Ecto neural progenitor cell (in vitro differentiated cells): ENCODE measurements at regions not wholly inside any gene's neighbourhood (a gene's known extent, or its start where the extent isn't known, plus 50 kb on each side); places are given as distances from the start of the nearest gene placed in this dataset.

Experiments
- DNase-seq: peaks from one replicate; pipeline ENCODE4 v3.0.0-alpha.2; 2018; ENCODE audit warnings: low spot score

DNA sequence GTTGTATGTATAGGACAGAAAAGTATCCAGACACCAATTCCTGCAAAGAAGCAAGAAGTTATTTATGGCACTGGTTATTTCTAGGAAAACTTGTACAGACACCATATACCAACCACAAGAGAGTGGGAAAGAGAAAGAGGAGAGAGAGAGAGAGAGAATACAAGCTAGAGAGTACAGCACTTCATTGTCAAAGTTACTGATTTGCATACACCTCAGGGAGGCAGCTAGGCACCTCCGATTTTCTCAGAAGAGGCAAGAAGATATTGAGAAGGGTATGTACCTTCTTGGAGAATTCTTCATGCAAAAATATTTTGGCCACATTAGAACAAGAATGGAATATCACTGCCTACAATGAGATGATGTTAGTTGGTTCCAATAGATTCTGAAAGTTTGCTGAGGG is 333.9 kb upstream of the PIK3C3 start:
- no peak for DNase-seq

DNA sequence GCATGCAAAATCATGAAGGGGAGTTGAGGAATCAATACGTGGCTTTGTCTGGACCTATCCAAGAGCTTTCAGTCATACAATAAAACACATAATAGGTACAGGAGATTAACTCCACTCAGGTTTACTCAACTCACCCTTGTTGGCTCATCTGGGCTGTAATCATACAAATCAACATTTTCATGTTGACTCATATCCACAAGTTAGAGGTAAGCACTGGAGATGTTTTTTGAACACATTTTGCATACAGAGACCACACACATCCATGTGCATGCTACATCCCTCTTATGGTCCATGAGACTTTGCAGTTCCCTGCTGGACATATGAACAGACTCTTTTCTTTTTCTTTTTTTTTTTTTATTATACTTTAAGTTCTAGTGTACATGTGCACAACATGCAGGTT is 336.9 kb upstream of the PIK3C3 start:
- no peak for DNase-seq

DNA sequence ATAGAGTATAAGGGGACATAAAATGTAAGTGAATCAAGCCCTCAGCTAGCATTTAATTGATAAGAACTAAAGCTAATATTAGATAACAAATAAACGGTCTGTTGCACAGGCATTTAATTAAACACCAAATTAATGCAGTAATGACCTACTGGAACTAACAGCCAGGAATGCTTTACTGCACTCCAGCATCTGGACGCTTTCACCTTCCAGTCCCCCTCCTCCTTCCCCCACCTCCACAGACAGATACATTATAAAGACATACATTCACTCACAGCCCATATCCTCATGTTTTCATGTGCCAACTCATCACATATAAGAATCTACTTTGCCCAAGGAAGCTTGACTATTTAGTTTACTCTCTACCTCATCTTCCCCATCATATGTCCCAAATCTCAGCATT is 337.4 kb upstream of the PIK3C3 start:
- no peak for DNase-seq

DNA sequence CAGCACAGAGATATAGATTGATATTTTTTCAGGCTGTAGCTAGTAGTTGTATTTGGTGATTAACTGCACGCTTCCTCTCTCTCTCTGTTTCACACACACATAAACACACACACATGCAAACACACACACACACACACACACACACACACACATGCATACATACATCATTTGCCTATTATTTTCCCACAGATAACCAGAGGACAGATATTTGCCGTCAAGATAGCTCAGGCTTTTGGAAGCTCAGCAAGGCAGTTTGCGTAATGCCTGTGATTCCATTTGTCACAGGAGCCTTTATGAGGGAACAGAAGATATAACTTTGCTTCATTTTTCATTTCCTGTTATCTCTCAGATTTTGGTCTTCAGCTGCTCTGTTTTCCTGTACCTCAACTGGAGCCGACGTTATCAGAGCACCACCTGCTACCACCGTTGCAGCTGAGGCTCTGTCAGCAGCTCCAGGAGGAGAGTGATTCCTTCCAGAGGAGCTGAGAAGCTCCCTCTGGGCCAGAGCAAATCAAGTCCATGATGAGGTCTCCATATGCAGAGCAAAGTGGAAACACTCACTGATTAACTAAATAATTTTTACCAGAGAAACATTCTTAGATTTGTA is 341.9 kb upstream of the PIK3C3 start:
- no peak for DNase-seq

DNA sequence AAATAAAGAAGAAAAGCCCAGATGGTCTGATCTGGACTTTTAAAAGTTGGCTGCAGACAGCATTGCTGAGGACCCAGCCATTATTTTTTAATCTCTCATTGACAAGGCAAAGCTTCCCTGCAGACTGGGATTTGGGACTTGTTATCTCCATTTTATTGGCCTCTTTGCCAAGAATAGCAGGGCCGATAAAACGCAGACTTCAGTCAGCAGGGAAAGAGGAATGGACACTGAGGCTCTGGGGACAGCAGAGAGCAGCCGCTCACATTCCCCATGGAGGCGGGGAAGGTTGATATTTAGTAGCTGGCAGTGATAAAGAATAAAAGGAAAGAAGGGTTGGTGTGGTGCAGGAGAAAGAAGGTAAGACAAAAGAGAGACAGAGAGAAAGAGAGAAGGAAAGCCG is 350.1 kb upstream of the PIK3C3 start:
- no peak for DNase-seq

DNA sequence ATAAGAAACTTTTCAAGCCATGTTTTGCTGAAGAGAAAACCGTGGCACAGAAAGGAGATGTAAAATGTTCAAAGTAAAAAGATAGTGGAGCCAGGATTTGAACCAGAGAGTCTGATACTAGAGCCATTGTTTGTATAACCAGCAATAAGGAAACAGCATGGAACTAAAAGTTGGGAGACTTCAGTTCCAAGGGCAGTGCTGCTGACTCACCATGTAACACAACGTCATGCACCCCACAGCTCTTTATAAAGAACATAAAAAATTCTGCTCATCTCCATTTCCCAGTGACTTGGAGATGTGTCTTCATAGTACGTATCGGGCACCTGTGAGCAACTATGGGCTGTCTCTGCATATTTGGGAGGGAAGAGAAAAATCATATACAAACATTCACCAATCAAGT is 353.0 kb upstream of the PIK3C3 start:
- no peak for DNase-seq

DNA sequence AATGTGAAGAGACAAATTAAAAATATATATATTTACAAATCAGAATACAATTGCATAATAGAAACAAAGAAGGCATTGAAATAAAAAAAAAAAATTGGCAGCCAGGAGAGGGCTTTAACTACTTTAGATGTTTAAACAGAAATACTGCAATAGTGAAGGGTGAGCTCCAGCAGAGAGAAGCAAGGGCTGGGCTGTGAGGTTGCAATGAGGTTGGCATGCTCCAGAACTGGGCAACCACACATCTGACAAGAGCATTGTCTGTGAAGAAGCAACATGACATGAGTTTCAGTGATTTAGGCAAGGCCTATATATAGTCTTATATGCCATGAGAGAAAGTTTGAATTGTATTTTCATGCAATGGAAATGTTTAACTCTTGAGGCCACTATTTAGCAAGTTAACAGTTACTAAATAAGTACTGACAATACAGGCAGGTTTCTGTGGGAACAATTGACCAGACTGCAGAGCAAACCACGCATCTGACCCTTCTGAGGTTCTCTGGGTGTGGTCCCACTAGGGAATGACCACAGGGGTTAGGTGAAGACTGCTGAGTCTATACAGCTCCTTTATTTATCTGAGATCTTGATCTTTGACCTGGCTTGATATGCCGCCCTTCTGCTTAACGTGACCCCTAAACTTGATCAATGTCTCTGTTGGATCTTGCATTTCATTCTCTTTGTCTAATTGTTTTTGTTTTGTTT is 354.2 kb upstream of the PIK3C3 start:
- no peak for DNase-seq

DNA sequence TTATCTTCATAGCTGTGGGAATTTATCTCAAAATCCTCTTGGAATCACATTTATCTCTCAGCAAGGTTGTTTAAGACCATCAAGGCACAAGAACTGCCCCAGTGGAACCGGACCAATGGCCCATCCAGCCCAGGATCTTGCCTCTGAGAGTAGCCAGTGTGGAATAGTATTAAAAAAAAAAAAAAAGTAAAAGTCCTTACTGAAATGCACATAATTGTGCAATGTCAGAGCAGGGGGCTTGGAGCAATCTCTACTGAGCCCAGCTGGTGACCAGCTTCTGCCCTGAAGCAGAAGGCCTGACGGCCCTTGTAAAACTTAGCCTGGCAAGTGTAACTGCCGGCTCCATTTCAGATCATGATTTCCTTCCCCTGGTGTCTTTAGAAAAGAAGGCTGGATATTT is 355.6 kb upstream of the PIK3C3 start:
- no peak for DNase-seq

DNA sequence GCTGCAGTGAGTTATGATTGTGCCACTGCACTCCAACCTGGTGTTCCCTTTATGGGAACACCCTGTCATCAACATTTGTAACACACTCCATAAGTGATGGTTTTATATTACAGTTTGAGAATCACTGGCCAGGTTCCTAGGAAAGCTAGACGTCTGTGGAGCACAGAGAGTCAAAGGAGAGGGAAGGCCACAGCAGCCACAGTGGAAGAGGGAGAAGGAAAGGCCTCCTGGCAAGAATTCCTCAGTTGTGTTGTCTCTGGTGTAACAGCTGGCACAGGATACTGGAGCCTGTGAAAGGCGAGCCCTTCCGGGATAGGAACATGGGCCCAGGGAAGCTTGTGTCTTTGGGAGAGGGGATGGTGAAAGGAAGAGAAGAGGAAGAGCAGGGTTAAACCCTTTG is 360.5 kb upstream of the PIK3C3 start:
- DNase-seq, result no peak

DNA sequence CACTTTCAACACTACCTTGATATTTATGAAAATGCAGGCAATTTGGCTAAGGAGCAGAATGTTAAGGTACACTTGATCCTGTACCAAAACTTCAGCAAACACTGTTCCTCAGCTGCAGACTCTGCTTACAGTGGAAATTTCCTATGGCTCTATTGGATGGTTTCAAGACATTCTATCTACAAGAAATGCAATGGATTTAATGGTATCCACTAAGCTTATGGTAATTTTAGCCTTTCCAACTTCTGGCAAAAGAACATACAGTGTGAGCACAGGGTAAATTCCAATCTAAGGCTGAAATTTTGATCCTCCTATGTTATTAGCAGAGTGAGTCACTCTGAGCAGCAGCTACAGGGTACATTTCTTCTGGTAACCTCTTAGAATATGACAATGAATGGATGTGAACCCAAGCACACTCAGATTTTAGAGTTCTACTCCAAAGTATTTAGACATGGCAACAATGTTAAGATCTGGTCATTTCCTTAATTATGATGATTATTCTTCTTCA is 361.8 kb upstream of the PIK3C3 start:
- DNase-seq, result no peak

DNA sequence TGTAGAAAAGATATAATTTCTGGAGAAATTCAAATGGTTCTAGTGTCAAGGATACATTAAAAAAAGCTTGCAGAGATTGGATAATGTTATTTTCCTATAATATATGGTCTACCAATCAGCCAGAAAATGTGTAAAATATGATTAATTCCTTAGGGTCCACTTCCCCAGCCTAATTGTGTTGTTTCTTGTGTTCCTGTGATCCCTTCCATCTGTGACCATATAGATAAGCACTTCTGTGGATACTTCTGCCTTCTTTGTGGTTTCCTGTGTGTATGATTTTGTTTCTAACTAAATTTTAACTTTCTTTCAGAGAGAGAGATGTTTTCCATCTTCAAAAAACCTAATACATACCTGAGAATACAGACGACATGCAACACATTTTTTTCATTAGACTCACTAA is 367.1 kb upstream of the PIK3C3 start:
- no peak for DNase-seq

DNA sequence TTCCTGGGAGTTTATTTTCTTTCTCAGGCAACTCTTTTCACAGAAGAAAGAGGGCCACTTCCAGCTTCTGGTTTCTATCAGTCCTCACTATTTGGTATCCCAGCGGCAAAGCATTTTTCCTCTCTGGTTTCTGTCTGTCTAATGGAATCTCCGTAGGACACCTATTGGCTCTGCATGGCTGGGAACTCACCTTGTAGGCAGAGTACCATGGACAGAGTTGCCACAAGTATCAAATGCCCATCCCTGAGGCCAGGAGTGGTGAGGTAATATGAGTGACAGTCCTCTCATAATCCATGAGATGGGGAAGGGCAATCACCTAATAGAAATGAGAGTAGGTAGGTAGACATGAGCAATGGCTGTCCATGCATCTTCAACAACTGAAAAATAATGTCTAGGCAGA is 369.5 kb upstream of the PIK3C3 start:
- no peak for DNase-seq

DNA sequence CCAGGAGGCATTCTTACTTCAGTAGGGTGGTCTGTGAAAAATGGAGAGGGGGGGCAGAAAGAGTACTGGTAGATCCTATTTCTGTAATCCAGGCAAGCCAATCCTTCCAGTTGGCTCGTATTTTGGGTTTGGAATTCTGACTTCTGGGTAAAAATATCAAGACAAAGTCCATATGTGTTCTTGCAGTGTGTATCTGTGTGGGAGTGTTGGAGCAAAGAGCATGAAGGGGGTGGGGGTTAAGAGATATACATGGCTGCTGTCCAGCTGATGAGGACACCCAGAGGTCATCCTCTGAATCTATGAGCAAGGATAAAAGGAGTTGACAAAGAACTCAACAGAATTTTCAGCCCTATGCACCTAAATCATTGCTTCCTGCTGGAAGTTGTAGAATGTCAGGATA is 375.8 kb upstream of the PIK3C3 start:
- DNase-seq, result no peak

DNA sequence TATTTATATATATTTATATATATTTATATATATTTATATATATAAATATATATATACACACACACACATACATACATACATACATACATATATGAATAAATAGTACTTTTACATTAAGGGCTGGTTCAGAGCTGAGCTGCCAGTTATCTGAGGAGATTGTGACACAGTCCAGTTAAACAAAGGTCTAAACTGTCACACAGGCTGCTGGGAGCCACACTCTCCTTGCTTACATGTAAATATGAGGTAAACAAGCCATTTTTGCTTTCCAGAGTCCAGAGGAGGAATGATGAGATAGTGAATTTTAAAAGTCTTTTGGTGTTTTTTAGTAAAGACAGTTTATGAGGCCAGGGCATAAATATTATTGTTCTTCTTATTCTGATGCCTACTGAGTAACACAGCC is 377.5 kb upstream of the PIK3C3 start:
- DNase-seq, result no peak

DNA sequence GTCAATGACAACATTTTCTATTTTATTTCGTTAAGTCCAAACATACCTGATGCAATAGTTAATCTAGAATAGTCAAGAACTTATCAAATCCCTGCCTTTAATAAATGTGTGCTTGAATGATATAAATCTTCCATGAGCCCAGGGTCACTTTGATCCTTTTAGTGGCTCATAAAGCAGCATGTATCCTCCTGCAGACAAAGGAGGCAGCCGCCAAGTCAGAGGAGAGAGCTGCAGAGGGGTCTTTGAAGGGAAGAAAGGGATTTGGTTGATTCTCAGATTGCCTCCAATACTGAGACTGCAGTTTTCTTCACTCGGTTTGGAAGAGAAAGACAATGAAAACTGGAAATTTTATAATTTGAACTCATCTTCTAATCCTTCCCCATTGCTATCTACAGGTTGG is 378.4 kb upstream of the PIK3C3 start:
- no peak for DNase-seq

DNA sequence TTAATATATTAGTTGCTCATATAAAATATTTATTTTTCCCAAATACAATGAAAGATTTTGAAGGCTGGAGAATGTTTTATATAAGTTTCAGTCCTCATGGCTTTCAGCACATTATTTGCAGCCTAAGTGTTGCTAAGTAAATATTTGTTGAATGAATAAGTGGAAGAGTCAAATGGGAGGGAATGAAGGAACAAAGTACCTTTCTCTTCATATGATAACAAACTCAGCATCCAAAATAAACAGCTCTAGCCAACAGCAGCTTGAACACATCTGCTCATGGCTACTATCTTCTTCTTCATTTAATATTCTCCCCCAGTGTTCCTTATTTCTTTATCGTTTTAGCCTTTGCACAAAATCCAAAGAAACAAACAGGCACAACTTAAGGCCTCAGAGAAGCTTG is 385.2 kb upstream of the PIK3C3 start:
- DNase-seq, result no peak

DNA sequence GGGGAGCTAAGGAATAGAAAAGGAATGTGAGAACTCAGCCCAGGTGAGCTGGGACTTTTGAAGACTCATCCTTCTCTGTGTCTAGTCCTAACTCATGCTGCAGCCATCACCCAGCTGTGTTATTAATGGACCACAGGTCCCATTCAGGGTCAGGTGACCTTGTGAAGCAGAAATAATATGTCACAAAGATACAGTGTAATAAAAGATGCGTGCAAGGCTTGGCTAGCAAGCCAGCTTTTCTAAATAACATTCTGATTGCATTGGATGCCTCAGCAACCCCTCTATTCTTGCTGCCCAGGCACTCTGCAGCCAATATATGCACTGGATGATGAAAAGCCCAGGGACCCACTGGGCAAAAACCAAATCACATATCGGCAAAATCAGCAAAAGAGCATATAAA is 393.1 kb upstream of the PIK3C3 start:
- DNase-seq, result no peak

DNA sequence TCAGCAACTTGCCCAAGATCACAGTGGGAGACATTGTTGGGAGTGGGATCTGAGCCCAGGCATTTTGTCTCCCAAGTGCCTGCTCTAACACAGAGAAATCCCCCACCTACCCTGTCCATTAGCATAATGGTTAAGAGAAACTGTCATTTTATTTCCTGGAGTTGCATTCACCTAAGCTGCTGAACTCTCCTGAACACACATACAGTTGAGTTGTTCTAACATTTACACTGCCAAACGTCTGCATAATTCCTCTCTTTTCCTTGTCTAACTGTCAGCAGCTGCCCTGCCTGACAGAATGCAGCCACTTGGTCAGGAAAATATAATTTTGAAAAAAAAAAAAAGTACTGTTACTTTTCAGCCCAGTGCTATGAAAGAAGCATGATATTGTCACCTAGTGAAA is 396.3 kb upstream of the PIK3C3 start:
- no peak for DNase-seq

DNA sequence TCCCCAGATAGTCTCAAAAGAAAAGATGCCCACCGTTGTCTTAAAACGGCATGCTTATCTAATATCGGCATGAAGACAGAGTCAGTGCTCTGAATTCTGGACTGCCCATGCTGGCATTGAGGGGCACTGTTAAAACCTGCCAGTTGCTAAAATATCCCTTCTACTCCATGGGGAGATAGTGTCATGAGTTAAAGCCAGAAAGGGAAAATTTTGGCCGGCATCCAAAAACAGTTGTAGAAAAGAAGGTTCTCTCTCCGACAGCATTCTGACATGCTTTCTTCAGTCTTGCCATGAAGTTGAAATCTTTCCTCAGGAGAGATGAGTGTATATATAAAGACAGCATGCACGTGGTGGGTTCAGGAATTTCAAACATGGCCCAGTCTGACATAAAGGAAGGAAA is 401.3 kb upstream of the PIK3C3 start:
- DNase-seq, result no peak

DNA sequence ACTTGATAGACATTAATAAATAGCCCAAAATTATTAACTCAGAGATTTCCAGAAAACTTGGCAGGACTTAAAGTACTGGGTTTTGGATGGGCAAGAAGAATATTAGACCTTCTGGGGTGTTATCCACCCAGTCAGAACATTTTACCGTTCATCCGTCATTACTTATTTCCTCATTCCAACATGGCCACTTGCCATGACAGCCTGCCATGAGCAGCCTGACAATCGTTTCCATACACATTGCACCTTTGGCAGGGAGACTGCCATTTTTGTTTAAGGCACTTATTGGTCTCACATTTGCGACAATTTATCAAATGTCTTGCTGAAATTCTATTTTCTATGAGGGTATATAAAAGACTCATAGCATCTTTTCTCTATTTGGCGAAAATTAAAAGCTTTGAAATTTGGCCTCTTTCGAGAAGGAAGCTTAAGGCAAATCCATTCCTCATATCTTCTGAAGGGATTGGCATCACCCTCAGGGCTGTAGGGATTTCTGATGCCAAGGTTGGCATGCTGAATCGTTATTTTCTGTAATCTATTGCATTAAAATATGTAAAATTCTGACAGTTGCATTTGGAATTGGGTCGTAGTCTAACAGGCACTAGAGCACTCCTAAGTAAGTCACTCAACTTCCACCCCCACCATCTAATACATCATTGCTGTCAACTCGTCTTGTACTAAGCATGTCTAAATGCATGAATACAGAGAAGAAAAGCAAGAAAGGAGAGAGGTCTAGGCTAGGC is 406.3 kb upstream of the PIK3C3 start:
- no peak for DNase-seq

DNA sequence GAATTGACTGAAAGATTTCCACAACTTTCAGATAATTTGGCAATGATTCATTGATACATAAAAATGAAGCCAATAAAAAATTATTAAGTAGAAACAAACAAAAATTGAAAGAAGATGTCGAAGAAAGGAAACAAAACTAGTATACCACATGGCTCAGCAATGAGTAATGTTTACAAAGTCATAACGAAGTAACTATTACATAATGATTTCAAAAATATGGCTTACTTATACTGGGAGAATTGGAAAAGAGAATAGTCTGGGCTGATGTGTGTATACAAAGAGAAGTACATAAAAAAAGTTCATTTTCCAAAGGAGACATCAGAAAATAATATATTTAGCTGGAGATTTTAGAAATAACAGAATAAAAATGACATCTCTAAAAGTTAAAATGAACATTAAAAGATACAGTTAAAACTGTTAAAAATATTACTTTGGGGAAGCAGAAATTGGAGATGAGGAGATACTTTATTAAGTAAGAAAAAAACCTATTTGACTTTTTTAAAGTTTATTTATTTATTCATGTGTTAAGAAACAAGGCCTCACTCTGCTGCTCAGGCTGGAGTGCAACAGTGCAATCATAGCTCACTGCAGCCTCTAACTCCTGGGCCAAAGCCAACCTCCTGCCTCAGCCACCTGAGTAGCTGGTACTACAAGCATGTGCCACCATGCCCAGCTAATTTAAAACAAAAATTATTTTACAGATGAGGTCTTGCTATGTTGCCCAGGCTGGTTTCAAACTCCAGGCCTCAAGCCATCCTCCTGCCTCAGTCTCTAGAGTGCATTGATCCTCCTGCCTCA is 409.7 kb upstream of the PIK3C3 start:
- DNase-seq, result no peak

DNA sequence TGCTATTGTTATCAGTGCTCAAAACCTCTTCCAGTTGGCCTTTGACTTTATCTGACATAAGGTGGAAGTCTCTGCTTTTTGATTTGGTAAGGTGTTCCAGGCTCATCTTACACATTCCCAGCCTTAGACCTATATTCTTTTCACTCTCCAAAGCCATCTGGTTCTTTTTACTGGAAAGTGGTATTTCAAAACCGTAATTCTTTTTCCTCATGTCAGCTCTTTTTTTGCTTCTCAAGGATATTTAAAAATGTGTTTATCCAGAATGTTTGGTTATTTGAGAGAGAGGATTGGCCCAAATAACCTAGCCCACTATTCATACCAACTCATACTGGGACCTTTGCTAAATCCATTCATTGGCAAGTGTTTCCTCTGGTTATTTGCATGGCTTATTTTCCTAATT is 411.2 kb upstream of the PIK3C3 start:
- no peak for DNase-seq
